Skeletal muscle tissue (tissue), 3 donors: ENCODE measurements at regions not wholly inside any gene's neighbourhood (a gene's known extent, or its start where the extent isn't known, plus 50 kb on each side); places are given as distances from the start of the nearest gene placed in this dataset.
A peak's percentile ranks its signal among the peaks of the same experiment; 100 is the strongest.

Experiments used
- H3K27ac ChIP-seq: one replicate; pipeline ENCODE4 v1.7.0; 2013; ENCODE audit warnings: mild to moderate bottlenecking, low read depth, low read length, inconsistent platforms
- H3K27me3 ChIP-seq, 3 donors: one replicate each; pipeline ENCODE4 v1.7.0; 2013; ENCODE audit warnings: low read length in 3 of 3; ENCODE audit not compliant: control insufficient read depth in 3 of 3, insufficient read depth in 3 of 3
- H3K36me3 ChIP-seq, 3 donors: one replicate each; pipeline ENCODE4 v1.7.0; 2013; ENCODE audit warnings: low read length in 3 of 3; ENCODE audit not compliant: control insufficient read depth in 3 of 3, insufficient read depth in 3 of 3
- H3K4me1 ChIP-seq, 3 donors: one replicate each; pipeline ENCODE4 v1.7.0; 2013; ENCODE audit warnings: low read length in 3 of 3, mild to moderate bottlenecking in 3 of 3; ENCODE audit not compliant: control insufficient read depth in 3 of 3, insufficient read depth in 3 of 3
- H3K4me3 ChIP-seq, 3 donors: one replicate each; pipeline ENCODE4 v1.7.0; 2013; ENCODE audit warnings: low read length in 3 of 3
- H3K9ac ChIP-seq, 3 donors: one replicate each; pipeline ENCODE4 v1.7.0; 2013; ENCODE audit warnings: low read length in 3 of 3, mild to moderate bottlenecking in 3 of 3, moderate library complexity in 2 of 3, low read depth in 1 of 3
- H3K9me3 ChIP-seq, 3 donors: one replicate each; pipeline ENCODE4 v1.7.0; 2013; ENCODE audit warnings: low read length in 3 of 3; ENCODE audit not compliant: control insufficient read depth in 3 of 3
- donor health status: Osteomylitis.

DNA sequence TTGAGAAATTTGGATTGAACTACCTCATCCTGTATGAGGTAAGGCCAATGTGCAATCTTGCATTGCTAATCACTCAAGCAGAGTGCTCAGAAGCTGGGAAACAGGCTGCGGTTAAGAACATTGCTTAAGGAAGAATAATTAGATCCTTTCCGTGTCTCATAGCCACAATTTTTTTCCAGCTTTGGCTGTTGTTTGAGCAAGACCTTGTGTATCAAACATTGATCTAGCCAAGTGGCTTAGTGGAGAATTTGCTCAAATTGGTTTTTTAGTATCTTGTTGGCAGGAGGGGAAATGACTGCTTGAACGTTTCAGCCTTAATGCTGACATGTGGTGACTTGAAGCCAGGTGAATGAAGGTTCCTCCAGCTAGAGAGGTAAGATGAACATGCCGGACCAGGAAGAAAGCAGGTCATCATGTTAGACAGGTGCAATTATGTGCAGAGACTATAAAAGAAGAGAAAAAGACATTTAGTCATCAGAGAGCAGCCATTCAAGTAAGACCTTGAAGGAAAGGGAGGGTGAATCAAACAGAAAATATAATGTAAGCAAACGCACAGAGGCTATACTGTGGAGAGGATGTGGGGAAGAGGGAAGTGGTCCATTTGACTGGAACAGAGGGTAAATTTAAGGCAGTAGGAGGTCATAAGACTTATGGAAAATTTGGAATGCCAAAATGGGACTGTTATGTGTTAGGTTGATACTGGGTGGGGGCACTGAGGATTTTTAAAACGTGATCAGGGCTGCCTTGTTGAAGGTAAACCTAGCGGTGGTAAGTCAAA lies 98.9 kb upstream of the CYP1B1 start:
- no peaks in the 10 kb centered on the region for H3K36me3 ChIP-seq
- no peak overlapping the region for H3K27ac ChIP-seq
- H3K4me3 ChIP-seq, result no peak overlapping the region
- H3K4me1 ChIP-seq, result peaks cover 0 to 10% (median 0%) of the 10 kb centered on the region in 3 donors
- H3K9ac ChIP-seq, result no peak overlapping the region
- H3K27me3 ChIP-seq, result no peaks in the 10 kb centered on the region
- no peaks in the 10 kb centered on the region for H3K9me3 ChIP-seq

DNA sequence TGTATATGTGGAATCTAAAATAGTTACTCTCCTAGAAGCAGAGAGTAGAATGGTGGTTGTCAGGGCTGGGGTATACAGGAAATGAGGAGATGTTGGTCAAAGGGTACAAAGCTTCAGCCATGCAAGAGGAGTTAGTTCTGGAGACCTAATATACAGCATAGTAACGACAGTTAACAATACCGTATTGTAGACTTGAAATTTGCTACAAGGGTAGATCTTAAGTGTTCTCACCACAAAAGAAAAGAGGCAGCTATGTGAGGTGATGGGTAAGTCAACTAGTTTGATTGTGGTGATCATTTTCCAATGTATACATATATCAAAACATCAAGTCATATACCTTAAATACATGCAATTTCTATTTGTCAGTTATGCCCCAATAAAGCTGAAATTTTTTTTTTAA lies 98.2 kb upstream of the CYP1B1 start:
- H3K27ac ChIP-seq, result peak overlapping the region; percentile 25
- H3K36me3 ChIP-seq, result no peaks in the 10 kb centered on the region
- H3K9me3 ChIP-seq, result no peaks in the 10 kb centered on the region
- H3K4me3 ChIP-seq, result no peak overlapping the region
- H3K4me1 ChIP-seq, result peaks cover 0 to 8% (median 0%) of the 10 kb centered on the region in 3 donors
- H3K27me3 ChIP-seq, result no peaks in the 10 kb centered on the region
- no peak overlapping the region for H3K9ac ChIP-seq

DNA sequence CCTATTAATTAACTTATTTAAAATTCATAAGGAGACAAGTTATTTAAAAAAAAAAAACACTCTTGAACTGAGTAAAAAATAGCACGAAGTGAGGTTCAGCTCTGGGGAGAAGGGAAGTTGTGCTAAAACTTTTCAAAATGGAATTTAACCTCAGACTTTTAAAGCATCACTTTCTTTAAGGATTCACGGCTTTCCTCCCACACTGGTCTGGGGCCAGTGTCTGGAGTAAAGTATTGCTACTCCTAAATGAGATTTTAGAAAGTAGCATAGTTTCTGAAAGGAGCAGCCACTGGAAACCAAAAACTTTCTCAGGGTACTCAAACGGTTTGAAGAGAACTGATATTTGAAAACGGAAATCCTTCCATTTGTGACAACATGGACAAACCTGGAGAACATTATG lies 97.7 kb upstream of the CYP1B1 start:
- Histone ChIP-seq H3K27ac (peak overlapping the region; percentile 25), H3K9me3 (no peaks in the 10 kb centered on the region), H3K4me1 (peaks cover 0 to 7% (median 0%) of the 10 kb centered on the region in 3 donors), H3K27me3 (no peaks in the 10 kb centered on the region), H3K36me3 (no peaks in the 10 kb centered on the region), H3K9ac (no peak overlapping the region), H3K4me3 (no peak overlapping the region)

- no peaks in the 10 kb centered on the region for H3K36me3 ChIP-seq
- H3K27ac ChIP-seq, result no peak overlapping the region
- H3K27me3 ChIP-seq, result no peaks in the 10 kb centered on the region
- no peak overlapping the region for H3K9ac ChIP-seq
- peaks cover 0 to 1% (median 0%) of the 10 kb centered on the region in 3 donors for H3K4me1 ChIP-seq
- no peak overlapping the region for H3K4me3 ChIP-seq
- H3K9me3 ChIP-seq, result no peaks in the 10 kb centered on the region
Measured at GRCh38 chr2:38171208-38171855, 95.4 kb upstream of the CYP1B1 start.

DNA sequence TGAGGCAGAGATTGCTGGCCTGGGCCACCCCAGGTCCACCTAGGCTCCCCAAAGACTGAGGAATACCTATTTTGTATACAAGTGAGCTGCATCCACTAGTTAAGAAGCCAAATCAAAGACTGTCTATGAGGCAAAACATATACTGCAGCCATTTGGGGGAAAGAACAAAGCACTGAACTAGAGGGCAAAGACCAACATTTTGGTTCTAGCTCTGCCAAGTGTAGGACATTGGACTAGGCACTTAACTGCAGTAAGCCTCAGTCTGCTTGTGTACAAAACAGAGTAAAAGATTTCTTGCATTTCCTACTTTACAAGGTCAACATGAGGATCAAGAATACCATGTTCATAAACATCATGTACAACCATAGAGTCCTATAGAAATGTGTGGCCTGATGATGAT lies 94.8 kb upstream of the CYP1B1 start:
- no peak overlapping the region for H3K27ac ChIP-seq
- H3K9ac ChIP-seq, result no peak overlapping the region
- H3K36me3 ChIP-seq, result no peaks in the 10 kb centered on the region
- no peaks in the 10 kb centered on the region for H3K27me3 ChIP-seq
- H3K4me3 ChIP-seq, result no peak overlapping the region
- no peaks in the 10 kb centered on the region for H3K4me1 ChIP-seq
- no peaks in the 10 kb centered on the region for H3K9me3 ChIP-seq

DNA sequence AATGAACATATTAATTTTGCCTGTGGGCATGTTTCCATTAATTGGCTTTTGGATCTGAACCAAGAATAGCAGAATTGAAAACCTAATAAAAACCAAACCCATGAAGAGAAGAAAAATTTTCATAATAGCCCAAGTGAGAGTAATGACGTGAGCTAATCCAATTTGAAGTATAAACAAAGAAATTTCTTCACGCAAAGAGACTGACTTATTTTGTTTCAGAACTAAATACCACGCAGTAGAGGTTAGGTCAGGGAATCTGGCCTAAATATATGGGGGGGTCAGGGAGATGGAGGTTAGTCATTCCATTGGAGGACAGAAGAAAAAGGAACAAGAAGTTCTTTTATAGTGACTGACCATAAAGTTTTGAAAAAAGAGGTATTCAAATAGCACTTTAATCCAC lies 94.1 kb upstream of the CYP1B1 start:
- Histone ChIP-seq H3K9ac (no peak overlapping the region), H3K9me3 (no peaks in the 10 kb centered on the region), H3K4me3 (no peak overlapping the region), H3K27me3 (peaks cover 0 to under 1% (median 0%) of the 10 kb centered on the region in 3 donors), H3K36me3 (no peaks in the 10 kb centered on the region), H3K27ac (no peak overlapping the region), H3K4me1 (no peaks in the 10 kb centered on the region)

- peaks cover 0 to 5% (median 3%) of the 10 kb centered on the region in 3 donors for H3K27me3 ChIP-seq
- no peak overlapping the region for H3K9ac ChIP-seq
- no peaks in the 10 kb centered on the region for H3K36me3 ChIP-seq
- no peak overlapping the region for H3K4me3 ChIP-seq
- no peaks in the 10 kb centered on the region for H3K9me3 ChIP-seq
- H3K27ac ChIP-seq, result no peak overlapping the region
- H3K4me1 ChIP-seq, result no peaks in the 10 kb centered on the region
Measured at GRCh38 chr2:38168710-38169480, 92.9 kb upstream of the CYP1B1 start.

GRCh38 chr2:38167968-38168350 lies 92.0 kb upstream of the CYP1B1 start:
- H3K4me3 ChIP-seq, result no peak overlapping the region
- H3K27me3 ChIP-seq, result peaks cover 0 to 5% (median 3%) of the 10 kb centered on the region in 3 donors
- no peaks in the 10 kb centered on the region for H3K9me3 ChIP-seq
- H3K9ac ChIP-seq, result no peak overlapping the region
- H3K27ac ChIP-seq, result no peak overlapping the region
- H3K36me3 ChIP-seq, result no peaks in the 10 kb centered on the region
- no peaks in the 10 kb centered on the region for H3K4me1 ChIP-seq

- Histone ChIP-seq H3K36me3 (no peaks in the 10 kb centered on the region), H3K4me3 (no peak overlapping the region), H3K4me1 (no peaks in the 10 kb centered on the region), H3K27me3 (peaks cover 0 to 5% (median 3%) of the 10 kb centered on the region in 3 donors), H3K9me3 (no peaks in the 10 kb centered on the region), H3K27ac (no peak overlapping the region), H3K9ac (no peak overlapping the region)
Measured at GRCh38 chr2:38165698-38166097, 89.7 kb upstream of the CYP1B1 start.

DNA sequence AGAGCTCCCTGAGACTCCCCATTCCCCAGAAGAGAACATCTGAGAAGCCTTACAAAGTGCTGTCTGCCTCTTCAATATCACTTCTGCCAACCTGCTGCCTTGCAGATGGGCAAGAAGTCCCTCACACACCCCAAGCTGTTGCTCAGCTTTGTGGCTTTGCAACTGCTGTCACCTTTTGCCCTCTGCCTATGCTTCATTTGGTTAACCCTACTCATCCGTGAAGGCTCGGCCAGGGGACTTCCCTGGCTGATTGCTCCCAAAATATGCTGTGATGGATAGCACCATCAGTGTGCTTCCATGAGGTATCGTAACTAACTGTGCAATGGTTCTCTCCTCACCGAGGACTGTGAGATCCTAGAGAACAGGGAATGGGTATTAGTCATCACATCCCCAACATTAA lies 88.9 kb upstream of the CYP1B1 start:
- Histone ChIP-seq H3K4me3 (no peak overlapping the region), H3K36me3 (no peaks in the 10 kb centered on the region), H3K9me3 (no peaks in the 10 kb centered on the region), H3K4me1 (no peaks in the 10 kb centered on the region), H3K9ac (no peak overlapping the region), H3K27ac (no peak overlapping the region), H3K27me3 (peaks cover 0 to 5% (median 3%) of the 10 kb centered on the region in 3 donors)
